ENCODE measurements at regions not wholly inside any gene's neighbourhood (a gene's known extent, or its start where the extent isn't known, plus 50 kb on each side); places are given as distances from the start of the nearest gene placed in this dataset.

- TF ChIP-seq ZNF274 (IDR thresholded peaks at IDR 0.05; ENCODE audit: low read depth, low read length): no peak
- TF ChIP-seq SUZ12 (IDR thresholded peaks at IDR 0.05; ENCODE audit: extremely low read depth, insufficient read depth, insufficient read length): no peak
Observed at GRCh38 chr11:127130321-127130720, 129.8 kb upstream of the KIRREL3 start.
